ENCODE measurements at regions not wholly inside any gene's neighbourhood (a gene's known extent, or its start where the extent isn't known, plus 50 kb on each side); places are given as distances from the start of the nearest gene placed in this dataset.
"Not testable (repeated sequence)": the region's sequence is repeated elsewhere in the genome, so short reads cannot be mapped to it uniquely, and the experiment has no call there.

- no peak for DNase-seq
These were observed 1141.8 kb downstream of the RPIA start for GRCh38 chr2:89833116-89833779.

DNA sequence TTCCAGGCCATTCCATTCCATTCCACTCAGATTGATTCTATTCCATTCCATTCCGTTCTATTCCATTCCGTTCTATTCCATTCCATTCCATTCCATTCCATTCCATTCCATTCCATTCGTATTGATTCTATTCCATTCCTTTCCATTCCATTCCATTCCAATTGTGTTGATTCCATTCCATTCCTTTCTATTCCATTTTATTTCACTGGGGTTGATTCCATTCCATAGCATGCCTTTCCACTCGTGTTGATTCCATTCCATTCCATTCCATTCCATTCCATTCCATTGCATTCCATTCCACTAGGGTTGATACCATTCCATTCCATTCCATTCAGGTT, 1142.3 kb downstream of the RPIA start:
- DNase-seq, result no peak

- DNase-seq, result no peak
These were observed 1142.8 kb downstream of the RPIA start for GRCh38 chr2:89834306-89834705.

DNA sequence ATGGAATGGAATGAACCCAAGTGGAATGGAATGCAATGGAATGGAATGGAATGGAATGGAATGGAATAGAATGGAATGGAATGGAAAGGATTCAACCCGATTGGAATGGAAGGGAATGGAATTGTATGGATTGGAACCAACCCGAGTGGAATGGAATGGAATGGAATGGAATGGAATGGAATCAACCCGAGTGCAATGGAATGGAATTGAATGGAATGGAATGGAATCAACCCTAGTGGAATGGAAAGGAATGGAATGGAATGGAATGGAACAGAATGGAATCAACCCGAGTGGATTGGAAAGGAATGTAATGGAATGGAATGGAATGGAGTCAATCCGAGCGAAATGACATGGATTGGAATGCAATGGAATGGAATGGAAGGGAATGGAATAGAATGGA, 1144.9 kb downstream of the RPIA start:
- DNase-seq, result not testable (repeated sequence)

DNA sequence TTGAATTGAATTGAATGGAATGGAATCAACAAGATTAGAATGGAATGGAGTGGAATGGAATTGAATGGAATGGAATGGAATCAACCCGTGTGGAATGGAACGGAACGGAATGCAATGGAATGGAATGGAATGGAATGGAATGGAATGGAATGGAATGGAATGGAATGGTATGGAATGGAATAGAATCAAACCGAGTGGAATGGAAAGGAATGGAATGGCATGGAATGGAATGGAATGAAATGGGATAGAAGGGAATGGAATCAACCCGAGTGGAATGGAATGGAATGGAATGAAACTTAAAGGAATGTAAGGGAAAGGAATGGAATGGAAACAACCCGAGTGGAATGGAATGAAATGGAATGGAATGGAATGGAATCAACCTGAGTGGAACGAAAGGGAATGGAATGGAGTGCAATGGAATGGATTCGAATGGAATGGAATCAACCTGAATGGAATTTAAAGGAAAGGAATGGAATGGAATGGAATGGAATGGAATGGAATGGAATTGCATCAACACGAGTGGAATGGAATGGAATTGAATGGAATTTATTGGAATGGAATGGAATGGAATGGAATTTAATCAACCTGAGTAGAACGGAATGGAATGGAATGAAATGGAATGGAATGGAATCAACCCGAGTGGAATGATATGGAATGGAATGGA, 1146.6 kb downstream of the RPIA start:
- no peak for DNase-seq

- not testable (repeated sequence) for DNase-seq
These were observed 1148.7 kb downstream of the RPIA start for GRCh38 chr2:89840175-89840574.

GRCh38 chr2:89840781-89841475, 1149.5 kb downstream of the RPIA start:
- DNase-seq, result not testable (repeated sequence)

GRCh38 chr2:89841476-89841840, 1150.0 kb downstream of the RPIA start:
- DNase-seq, result no peak

GRCh38 chr2:89842180-89842908, 1150.9 kb downstream of the RPIA start:
- DNase-seq, result no peak

DNA sequence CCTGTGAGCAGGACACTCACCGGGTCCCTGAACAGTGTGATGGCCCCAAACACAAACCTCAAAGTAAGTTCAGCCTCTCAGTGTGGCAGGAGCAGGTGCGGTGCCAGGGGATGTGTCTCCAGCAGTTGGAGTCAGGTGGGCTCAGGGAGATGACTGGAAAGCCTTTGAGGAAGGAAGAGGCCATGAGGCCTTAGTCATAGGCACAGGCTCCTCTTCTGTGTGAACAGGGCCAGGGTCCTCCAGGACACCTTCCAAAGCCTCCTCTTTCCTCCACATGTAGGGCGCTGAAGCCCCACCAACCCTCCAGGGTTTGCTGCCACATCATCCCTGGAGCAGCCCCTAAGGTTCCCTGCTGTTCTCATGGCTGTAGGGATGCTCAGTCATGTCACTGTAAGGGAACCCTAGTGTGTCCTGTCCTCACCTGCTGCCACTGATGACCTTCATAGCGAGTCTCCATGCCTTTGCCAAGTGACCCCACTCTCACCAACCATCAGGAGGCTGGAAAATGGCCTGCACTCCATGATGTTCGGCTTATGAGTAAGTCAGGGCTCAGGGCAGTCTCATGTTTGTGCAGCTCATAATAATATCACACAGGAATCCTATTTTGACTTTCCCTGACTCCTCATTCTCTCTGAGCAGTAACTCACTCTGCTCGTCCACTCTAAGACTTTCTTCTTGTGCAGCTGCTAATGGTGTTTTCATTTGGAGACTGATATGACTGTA, 1152.9 kb downstream of the RPIA start:
- DNase-seq, result no peak

DNA sequence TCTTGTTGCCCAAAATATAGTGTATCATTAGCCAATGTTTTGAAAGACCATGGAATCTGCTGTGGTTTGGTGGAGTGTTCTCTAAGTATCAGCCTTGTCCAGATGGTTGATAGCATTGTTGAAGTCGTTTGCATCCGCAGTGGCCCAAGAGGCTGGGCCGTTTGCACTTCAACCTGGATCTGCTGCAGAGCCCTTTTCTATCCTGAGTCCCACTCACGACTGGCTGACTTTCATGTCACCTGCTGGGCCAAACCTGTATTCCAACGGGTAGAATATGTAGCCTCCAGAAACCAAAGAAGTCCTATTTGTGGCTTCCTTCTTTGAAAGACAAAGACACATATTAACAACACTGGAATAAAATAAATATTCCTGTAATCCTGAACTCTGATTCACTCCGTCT, 1154.1 kb downstream of the RPIA start:
- DNase-seq, result no peak

GRCh38 chr2:89848114-89848513, 1156.6 kb downstream of the RPIA start:
- no peak for DNase-seq

DNA sequence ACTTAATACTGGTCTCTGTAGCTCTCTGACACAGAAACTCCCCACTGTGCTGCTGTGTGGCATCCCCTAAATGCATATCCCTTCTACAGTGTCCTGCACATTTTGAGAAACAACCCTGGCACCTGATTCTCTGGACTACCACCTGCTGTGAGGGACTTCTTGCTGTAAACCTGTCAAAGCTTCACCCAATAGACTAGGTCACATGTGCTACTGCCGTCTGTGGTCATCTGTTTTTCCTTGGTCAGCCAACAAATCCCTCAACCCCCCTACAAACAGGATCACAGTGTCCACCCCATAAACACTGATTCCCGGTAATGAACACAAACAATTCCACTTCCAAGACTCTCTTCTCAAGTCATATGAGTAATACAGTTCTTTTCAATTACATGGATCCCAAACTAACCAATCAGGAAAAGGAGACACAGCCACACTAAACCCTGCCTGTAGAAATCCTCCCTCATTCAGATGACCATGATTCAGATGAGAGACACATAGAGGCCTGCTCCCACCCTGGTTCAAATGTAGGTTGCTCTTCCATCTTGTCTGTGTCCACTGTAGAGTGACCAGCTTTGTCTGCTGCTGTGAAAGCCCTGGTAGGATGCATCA, 1157.4 kb downstream of the RPIA start:
- DNase-seq, result no peak

DNA sequence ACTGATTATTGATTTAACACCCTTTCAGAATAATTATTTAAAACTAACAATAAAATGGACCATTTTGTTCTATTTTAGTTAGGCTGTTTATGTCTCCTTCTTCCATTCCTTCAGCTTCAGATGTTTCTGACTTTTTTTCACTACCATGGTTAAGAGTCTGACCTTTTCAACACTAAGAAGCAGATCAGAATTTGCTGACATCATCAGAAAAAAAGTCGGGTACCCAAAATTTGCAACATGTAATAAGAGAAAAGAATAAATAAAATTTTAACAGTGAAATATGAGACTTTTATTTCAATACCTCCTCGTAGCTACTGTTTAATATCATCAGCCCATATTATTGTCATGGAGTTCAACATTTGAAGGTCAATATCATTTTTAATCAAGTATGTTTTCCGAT, 1158.3 kb downstream of the RPIA start:
- DNase-seq, result no peak

- no peak for DNase-seq
These were observed 1159.0 kb downstream of the RPIA start for GRCh38 chr2:89850481-89850880.

DNA sequence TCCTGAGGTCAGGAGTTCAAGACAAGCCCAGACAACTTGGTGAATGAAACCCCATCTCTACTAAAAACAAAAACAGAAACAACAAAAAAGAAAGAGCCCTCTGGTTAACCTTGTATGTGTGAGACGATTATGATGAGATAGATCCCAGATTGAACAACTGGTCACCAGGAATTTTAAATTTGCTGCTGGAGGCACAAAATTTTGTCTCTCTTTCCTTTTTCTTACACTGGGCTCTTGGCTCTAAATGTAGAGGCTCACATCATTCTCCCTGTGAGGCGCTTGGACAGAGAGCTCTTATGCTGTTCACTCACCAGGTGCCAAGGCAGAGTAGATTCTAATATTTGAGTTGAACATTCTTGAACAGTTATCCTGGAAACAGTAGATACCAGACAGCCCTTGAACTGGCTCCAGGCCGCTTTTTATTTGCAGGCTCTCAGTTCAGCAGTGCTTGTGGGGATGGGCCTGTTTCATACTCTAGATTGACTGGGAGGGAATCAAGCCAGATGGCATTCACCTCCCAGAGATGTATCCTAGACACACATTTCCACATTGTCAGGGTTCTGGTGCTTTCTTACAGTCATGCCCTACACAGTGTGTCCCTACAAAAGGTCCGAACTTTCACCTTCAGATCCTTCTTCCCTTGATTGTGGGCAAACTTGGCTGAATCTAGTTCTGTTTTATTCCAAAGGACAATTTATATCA, 1159.6 kb downstream of the RPIA start:
- DNase-seq, result no peak

DNA sequence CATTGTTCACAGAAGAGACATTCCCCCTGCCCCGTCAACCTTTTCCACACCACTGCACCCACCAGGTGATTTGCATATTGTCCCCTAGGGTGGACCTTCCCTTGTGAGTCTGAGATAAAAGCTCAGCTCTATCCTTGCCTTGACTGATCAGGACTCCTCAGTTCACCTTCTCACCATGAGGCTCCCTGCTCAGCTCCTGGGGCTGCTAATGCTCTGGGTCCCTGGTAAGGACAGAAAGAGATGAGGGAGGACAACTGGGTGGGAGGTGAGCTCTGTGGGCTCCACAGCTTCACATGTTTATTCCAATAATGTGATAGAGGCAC, 1160.1 kb downstream of the RPIA start:
- no peak for DNase-seq

DNA sequence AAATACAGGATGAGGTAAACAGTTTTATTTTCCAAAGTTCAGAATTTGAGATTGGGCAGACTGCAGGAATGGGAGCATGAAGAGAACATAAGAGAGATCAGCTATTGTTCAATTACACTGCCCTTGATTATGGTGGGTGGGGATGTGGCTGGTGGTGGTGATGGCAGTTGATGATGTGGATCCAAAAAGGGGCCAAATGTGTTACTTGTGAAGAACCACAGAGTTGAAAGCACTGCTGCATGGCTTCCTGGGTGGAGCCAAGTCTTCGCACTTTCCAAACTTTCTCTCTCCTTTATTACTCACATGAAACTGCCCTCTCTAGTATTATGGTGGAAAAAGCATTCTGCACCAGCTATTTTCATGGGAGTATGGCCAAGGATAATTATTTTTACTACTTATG, 1162.0 kb downstream of the RPIA start:
- not testable (repeated sequence) for DNase-seq

GRCh38 chr2:89855752-89856151, 1164.3 kb downstream of the RPIA start:
- DNase-seq, result not testable (repeated sequence)

GRCh38 chr2:89856305-89856704, 1164.8 kb downstream of the RPIA start:
- not testable (repeated sequence) for DNase-seq

GRCh38 chr2:89862164-89862563, 1170.7 kb downstream of the RPIA start:
- DNase-seq, result not testable (repeated sequence)
